ENCODE measurements at regions not wholly inside any gene's neighbourhood (a gene's known extent, or its start where the extent isn't known, plus 50 kb on each side); places are given as distances from the start of the nearest gene placed in this dataset.
"Not testable (repeated sequence)": the region's sequence is repeated elsewhere in the genome, so short reads cannot be mapped to it uniquely, and the experiment has no call there.

- ATAC-seq (replicated peaks; ENCODE audit: extremely low read depth, poor library complexity, severe bottlenecking) (no peak), DNase-seq (ENCODE audit: low spot score in 2 of 2) (no peak)
- H3K4me3 Mint-ChIP-seq: no peak overlapping the region
These were observed 50.9 kb upstream of the MITF start for GRCh38 chr3:69688400-69688799.

DNA sequence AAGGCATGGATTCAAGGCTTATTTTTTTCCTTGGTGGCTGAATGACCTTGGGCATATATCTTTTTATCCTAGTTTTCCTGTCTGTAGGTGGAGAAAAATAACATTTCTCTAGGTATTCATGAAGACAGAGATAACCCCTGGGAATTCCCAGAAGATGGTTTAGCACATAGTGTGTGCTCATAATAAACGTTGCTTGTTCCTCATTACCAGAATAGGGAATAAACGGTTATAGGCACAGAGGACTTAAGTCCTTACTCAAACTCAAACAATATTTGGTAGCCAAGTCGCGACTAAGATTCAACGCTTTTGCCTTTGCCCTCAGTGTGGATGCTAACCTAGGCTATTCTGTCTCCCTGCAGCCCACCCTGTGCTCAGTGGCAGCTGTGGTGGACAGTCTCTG is 51.6 kb upstream of the MITF start:
- no peak for DNase-seq (ENCODE audit: low spot score in 2 of 2)
- H3K36me3 Mint-ChIP-seq (ENCODE audit: insufficient read depth): no peaks in the 10 kb centered on the region
- H3K27me3 Mint-ChIP-seq: no peaks in the 10 kb centered on the region
- H3K4me1 Mint-ChIP-seq: no peaks in the 10 kb centered on the region
- H3K9me3 Mint-ChIP-seq: no peaks in the 10 kb centered on the region
- no peak overlapping the region for H3K27ac Mint-ChIP-seq (ENCODE audit: low read depth)
- ATAC-seq (replicated peaks; ENCODE audit: extremely low read depth, poor library complexity, severe bottlenecking): no peak
- no peak overlapping the region for H3K4me3 Mint-ChIP-seq

More at GRCh38 chr3:69688400-69688799, 50.9 kb upstream of the MITF start:
- H3K4me1 Mint-ChIP-seq: no peaks in the 10 kb centered on the region
- H3K27me3 Mint-ChIP-seq: no peaks in the 10 kb centered on the region
- no peak overlapping the region for H3K27ac Mint-ChIP-seq (ENCODE audit: low read depth)
- no peaks in the 10 kb centered on the region for H3K36me3 Mint-ChIP-seq (ENCODE audit: insufficient read depth)
- no peaks in the 10 kb centered on the region for H3K9me3 Mint-ChIP-seq

GRCh38 chr3:69686056-69686455 is 53.2 kb upstream of the MITF start:
- DNase-seq (ENCODE audit: low spot score in 2 of 2): no peak

DNA sequence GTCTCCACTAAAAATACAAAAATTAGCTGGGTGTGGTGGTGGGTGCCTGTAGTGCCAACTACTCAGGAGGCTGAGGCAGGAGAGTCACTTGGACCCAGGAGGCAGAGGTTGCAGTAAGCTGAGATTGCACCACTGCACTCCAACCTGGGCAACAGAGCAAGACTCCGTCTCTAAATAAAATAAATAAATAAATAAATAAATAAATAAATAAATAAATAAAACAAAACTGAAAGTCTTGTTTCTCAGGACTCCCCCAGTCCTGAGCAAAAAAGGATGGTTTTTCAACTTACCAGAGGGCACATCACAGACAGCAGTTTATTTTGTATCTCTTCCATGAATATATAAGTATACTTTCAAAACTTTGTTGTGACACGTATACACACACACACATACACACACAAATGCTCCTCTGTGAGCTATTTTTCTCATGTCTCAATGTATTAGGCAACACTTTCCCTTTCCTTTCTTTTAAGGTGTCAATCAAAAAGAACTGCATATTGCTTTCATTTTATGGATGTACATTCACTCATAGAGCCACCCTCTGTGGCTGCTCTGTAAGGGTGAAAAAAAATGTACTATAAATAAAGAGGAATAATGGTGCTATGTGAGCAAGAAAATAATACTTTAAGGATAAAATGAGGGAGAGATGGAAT is 54.8 kb upstream of the MITF start:
- Mint-ChIP-seq H3K36me3 (ENCODE audit: insufficient read depth) (no peaks in the 10 kb centered on the region), H3K4me1 (no peaks in the 10 kb centered on the region), H3K27ac (ENCODE audit: low read depth) (no peak overlapping the region), H3K4me3 (no peak overlapping the region), H3K9me3 (no peaks in the 10 kb centered on the region), H3K27me3 (no peaks in the 10 kb centered on the region)
- DNase-seq (ENCODE audit: low spot score in 2 of 2) (no peak), ATAC-seq (replicated peaks; ENCODE audit: extremely low read depth, poor library complexity, severe bottlenecking) (no peak)

More at GRCh38 chr3:69686056-69686455, 53.2 kb upstream of the MITF start:
- H3K27me3 Mint-ChIP-seq: no peaks in the 10 kb centered on the region
- no peaks in the 10 kb centered on the region for H3K4me1 Mint-ChIP-seq
- H3K27ac Mint-ChIP-seq (ENCODE audit: low read depth): no peak overlapping the region
- H3K36me3 Mint-ChIP-seq (ENCODE audit: insufficient read depth): no peaks in the 10 kb centered on the region
- H3K9me3 Mint-ChIP-seq: no peaks in the 10 kb centered on the region
- no peak overlapping the region for H3K4me3 Mint-ChIP-seq
- no peak for ATAC-seq (replicated peaks; ENCODE audit: extremely low read depth, poor library complexity, severe bottlenecking)

DNA sequence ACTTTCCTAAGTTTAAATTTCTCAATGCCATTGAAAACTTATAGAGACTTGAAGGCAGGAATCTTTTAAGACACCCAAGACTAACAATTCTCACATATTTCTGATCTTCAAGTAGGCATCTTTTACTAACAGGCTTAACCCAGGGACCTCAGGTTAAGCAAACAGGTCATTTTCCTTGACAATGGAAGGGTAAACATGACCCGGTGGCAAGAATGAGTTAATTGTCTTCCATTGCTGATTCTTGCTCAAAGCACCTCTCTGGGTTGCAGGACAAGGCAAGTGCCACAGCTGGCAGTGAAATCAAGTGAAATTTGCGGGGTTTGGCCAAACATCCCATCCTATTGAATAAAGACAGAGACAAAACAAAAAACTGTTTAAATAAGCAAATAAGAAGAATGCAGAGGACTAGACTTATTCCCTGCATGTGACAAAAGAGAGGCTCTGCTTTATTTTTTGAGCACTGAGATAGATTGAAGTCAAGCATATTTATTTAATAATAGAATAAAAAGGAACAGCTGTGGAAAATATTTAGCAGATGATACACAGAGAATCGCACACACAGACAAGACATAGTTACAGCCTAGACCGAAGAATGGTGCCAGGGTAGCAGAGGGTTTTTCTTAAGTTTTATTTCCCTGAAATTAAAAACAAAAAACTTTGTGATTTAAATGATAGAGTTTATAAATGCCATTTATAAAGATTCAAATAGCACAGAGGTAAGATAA is 56.0 kb upstream of the MITF start:
- no peaks in the 10 kb centered on the region for H3K9me3 Mint-ChIP-seq

GRCh38 chr3:69677456-69677855 is 61.8 kb upstream of the MITF start:
- not testable (repeated sequence) for H3K9me3 Mint-ChIP-seq; H3K4me1 Mint-ChIP-seq; H3K4me3 Mint-ChIP-seq; H3K27ac Mint-ChIP-seq (ENCODE audit: low read depth); ATAC-seq (replicated peaks; ENCODE audit: extremely low read depth, poor library complexity, severe bottlenecking); H3K27me3 Mint-ChIP-seq; DNase-seq (ENCODE audit: low spot score in 2 of 2); H3K36me3 Mint-ChIP-seq (ENCODE audit: insufficient read depth)

More for the DNA sequence above, 56.0 kb upstream of the MITF start:
- H3K4me1 Mint-ChIP-seq: no peaks in the 10 kb centered on the region
- no peaks in the 10 kb centered on the region for H3K27me3 Mint-ChIP-seq
- ATAC-seq (replicated peaks; ENCODE audit: extremely low read depth, poor library complexity, severe bottlenecking) (no peak), DNase-seq (ENCODE audit: low spot score in 2 of 2) (no peak)
- H3K36me3 Mint-ChIP-seq (ENCODE audit: insufficient read depth): no peaks in the 10 kb centered on the region
- H3K27ac Mint-ChIP-seq (ENCODE audit: low read depth): no peak overlapping the region
- no peak overlapping the region for H3K4me3 Mint-ChIP-seq

DNA sequence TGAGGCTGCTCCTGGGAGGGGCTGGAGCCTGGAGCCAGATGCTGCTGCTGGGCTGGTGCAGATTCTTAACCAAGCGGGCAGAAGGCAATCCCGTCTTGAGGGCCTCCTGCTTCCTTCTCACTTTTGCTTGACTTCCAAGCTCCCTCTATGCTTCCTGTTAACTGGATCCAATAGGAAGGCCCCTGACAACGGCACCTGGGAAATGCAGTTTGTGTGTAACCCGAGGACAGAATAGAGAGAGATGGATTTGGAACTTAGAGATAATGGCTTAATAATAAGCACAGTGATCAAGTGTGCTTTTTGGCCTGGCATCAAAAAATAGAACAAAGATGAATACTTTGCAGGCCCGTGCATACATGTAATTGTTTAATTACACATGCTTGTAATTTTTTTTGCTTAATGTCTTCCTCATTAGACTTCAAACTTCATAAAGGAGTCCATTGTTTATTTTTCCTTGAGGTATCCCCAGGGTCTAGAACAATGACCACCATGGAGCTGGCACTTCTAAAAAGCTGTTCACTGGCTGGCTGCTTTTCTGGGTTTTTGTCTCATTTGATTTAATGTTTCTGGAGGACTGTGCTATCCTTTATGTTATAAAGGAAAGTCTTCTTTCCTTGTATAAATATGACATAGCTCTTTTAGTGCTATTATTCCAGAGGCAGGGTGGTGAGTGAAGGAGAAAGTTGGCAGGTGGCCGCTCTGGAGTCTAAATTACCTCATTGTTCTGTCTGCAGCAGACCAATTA is 63.3 kb upstream of the MITF start:
- Mint-ChIP-seq H3K36me3 (ENCODE audit: insufficient read depth) (no peaks in the 10 kb centered on the region), H3K27me3 (peaks cover 9% of the 10 kb centered on the region), H3K4me1 (no peaks in the 10 kb centered on the region), H3K27ac (ENCODE audit: low read depth) (no peak overlapping the region), H3K9me3 (no peaks in the 10 kb centered on the region), H3K4me3 (no peak overlapping the region)
- no peak for DNase-seq (ENCODE audit: low spot score in 2 of 2)
- ATAC-seq (replicated peaks; ENCODE audit: extremely low read depth, poor library complexity, severe bottlenecking): no peak

DNA sequence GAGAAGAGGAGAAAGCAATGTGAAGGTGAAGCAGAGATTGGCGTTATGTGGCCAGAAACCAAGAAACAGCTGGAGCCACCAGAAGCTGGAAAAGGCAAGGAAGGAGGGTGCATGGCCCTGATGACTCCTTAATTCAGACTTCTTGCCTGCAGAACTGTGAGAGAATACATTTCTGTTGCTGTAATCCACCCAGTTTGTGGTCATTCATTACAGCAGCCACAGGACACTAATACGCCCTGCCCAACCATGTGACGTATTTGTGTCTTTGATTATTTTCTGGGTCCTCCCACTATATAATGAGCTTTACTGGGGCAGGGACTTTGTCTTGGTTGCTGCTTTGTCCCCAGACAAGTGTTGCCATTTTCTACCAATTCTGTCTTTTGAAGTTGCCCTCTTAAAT is 64.5 kb upstream of the MITF start:
- H3K36me3 Mint-ChIP-seq (ENCODE audit: insufficient read depth): no peaks in the 10 kb centered on the region
- H3K4me1 Mint-ChIP-seq: no peaks in the 10 kb centered on the region
- no peaks in the 10 kb centered on the region for H3K9me3 Mint-ChIP-seq
- ATAC-seq (replicated peaks; ENCODE audit: extremely low read depth, poor library complexity, severe bottlenecking): no peak
- H3K27me3 Mint-ChIP-seq: peaks cover 9% of the 10 kb centered on the region
- DNase-seq (ENCODE audit: low spot score in 2 of 2): no peak
- H3K27ac Mint-ChIP-seq (ENCODE audit: low read depth): no peak overlapping the region
- no peak overlapping the region for H3K4me3 Mint-ChIP-seq

DNA sequence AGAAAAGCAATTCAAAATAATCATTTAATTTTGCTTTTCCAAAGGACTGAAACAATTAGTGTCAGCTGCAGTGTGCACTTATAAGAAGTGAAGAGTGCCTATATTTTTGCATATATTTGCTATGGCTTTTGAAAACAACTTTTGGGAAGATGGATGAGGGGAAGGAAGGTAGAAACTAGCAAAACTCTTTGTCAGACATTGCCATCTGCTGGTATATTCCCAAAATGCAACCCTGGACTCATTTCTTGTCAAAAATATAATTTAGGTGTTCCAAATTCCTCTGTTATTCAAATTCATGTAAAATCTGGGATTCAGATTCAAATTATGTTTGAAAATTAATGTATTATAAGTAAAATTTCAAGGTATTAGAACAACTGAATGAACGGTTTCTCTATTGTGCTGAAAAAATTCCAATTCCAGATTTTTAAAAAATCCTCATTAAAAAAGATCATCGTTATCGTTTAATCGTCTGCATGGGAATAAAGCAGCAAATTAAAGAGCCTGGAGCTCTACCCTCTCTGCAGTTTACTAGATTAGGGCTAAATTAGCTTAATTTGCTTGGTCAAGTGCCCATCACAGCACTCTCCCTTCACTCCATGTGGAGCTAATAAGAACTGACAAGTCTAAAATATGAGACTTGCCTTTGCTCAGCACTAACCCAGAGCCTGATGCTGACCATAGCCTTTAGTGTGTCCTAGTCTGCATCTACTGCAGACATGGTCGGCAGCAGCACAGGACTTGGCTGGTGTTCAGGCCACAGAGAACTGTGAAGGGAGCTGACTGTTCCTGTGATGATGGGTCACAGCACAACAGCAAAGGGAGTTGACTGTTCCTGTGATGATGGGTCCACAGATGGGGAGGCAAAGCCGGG is 67.9 kb upstream of the MITF start:
- no peak for DNase-seq (ENCODE audit: low spot score in 2 of 2)

DNA sequence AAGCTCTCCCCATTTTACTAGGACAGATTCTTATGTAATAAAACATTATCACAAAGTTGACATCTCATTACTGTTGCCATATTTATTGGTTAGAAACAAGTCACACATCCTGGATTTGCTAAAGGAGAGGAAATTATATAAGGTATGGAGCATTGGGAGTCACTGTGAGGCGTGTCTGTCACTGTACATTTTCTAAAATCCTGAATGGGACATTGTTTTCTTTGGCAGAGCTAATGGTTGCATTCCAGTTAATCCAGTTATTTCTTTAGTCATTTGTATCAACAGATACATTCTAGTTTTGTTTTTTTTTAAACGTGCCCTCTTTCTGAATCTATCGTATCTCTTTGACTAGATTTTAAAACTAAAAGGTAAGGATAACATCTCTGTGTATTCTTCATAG is 70.2 kb upstream of the MITF start:
- Mint-ChIP-seq H3K27ac (ENCODE audit: low read depth) (no peak overlapping the region), H3K36me3 (ENCODE audit: insufficient read depth) (peaks cover 1% of the 10 kb centered on the region), H3K27me3 (peaks cover 9% of the 10 kb centered on the region), H3K4me1 (no peaks in the 10 kb centered on the region), H3K4me3 (no peak overlapping the region), H3K9me3 (no peaks in the 10 kb centered on the region)
- no peak for ATAC-seq (replicated peaks; ENCODE audit: extremely low read depth, poor library complexity, severe bottlenecking)
- no peak for DNase-seq (ENCODE audit: low spot score in 2 of 2)

More for the DNA sequence above, 67.9 kb upstream of the MITF start:
- H3K9me3 Mint-ChIP-seq: no peaks in the 10 kb centered on the region
- H3K27ac Mint-ChIP-seq (ENCODE audit: low read depth): no peak overlapping the region
- peaks cover 9% of the 10 kb centered on the region for H3K27me3 Mint-ChIP-seq
- no peak overlapping the region for H3K4me3 Mint-ChIP-seq
- peaks cover 1% of the 10 kb centered on the region for H3K36me3 Mint-ChIP-seq (ENCODE audit: insufficient read depth)
- no peak for ATAC-seq (replicated peaks; ENCODE audit: extremely low read depth, poor library complexity, severe bottlenecking)
- H3K4me1 Mint-ChIP-seq: no peaks in the 10 kb centered on the region

DNA sequence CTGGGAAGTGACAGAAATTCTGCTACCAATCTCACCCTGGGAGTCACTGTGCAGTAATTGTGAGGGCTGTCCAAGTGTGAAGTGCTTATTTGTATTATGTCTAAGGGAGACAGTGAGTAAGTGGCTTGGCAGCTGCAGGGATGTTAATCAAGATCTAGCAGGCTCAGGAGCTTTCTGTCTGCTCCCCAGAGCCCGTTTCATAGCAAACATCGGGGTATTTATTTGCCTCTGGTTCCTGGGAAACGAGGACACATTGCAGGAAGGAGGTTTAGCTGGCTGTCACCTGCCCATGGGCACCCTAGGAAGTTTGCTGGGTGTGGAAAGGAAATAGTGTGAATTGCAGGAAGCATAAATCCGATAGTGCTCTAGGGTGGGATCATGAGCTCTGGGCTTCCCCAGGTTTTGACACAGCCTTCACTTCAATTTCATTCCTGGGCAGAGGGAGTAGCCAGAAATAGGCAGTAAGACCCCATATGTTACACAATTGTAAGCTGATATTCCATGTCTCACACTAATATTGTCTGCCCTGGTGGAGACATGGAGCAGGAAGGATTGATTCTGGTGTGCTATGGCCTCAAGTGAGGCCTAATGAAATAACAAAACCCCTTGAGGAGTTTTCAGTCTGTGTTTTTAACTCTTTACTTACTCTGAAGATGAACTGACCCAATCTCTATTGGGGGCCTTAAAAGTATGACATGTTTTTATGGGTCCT is 74.1 kb upstream of the MITF start:
- H3K9me3 Mint-ChIP-seq: no peaks in the 10 kb centered on the region
- no peak overlapping the region for H3K27ac Mint-ChIP-seq (ENCODE audit: low read depth)
- ATAC-seq (replicated peaks; ENCODE audit: extremely low read depth, poor library complexity, severe bottlenecking): no peak
- no peak for DNase-seq (ENCODE audit: low spot score in 2 of 2)
- H3K27me3 Mint-ChIP-seq: no peaks in the 10 kb centered on the region
- H3K4me3 Mint-ChIP-seq: no peak overlapping the region
- H3K36me3 Mint-ChIP-seq (ENCODE audit: insufficient read depth): peaks cover 1% of the 10 kb centered on the region
- H3K4me1 Mint-ChIP-seq: no peaks in the 10 kb centered on the region

- Mint-ChIP-seq H3K36me3 (ENCODE audit: insufficient read depth) (no peaks in the 10 kb centered on the region), H3K27me3 (no peaks in the 10 kb centered on the region)
- ATAC-seq (replicated peaks; ENCODE audit: extremely low read depth, poor library complexity, severe bottlenecking): no peak
These were observed 78.6 kb upstream of the MITF start for GRCh38 chr3:69660631-69661030.

More at GRCh38 chr3:69660631-69661030, 78.6 kb upstream of the MITF start:
- H3K27ac Mint-ChIP-seq (ENCODE audit: low read depth): no peak overlapping the region
- no peaks in the 10 kb centered on the region for H3K9me3 Mint-ChIP-seq
- no peaks in the 10 kb centered on the region for H3K4me1 Mint-ChIP-seq
- H3K4me3 Mint-ChIP-seq: no peak overlapping the region
- no peak for DNase-seq (ENCODE audit: low spot score in 2 of 2)

All from central memory CD8-positive, alpha-beta T cell (primary cell).